ENCODE measurements at regions not wholly inside any gene's neighbourhood (a gene's known extent, or its start where the extent isn't known, plus 50 kb on each side); places are given as distances from the start of the nearest gene placed in this dataset.
"Not testable (repeated sequence)": the region's sequence is repeated elsewhere in the genome, so short reads cannot be mapped to it uniquely, and the experiment has no call there.

DNA sequence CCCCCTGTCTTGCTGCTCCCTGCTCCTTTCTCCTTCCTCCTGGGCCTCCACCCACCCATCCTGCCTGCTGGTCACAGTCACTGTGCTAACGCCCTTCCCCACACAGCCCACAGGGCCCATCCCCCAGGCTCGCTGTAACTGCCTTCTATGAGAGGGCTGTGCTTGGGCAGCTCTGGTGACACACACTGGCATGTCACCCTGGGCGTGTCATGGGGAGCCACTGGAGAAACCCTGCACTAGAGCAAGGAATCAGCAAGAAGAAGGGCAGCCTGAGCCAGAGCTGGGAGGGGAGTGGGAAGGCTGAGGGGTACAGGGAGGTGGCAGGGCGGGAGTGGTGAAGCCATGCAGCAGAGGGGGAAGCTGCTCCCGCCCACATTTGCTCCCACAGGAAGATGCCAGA, 128.4 kb upstream of the FOXD4L5 start:
- H3K36me3 ChIP-seq; H3K4me3 ChIP-seq; intact Hi-C loops (cut with DNase I); ATAC-seq; H3K9me3 ChIP-seq; H3K27ac ChIP-seq; H3K27me3 ChIP-seq; DNase-seq; H3K4me1 ChIP-seq; FAIRE-seq: not testable (repeated sequence)
- WGBS, 2 donors, result 38 to 44% methylated on average over 5 of the region's 5 CpGs

DNA sequence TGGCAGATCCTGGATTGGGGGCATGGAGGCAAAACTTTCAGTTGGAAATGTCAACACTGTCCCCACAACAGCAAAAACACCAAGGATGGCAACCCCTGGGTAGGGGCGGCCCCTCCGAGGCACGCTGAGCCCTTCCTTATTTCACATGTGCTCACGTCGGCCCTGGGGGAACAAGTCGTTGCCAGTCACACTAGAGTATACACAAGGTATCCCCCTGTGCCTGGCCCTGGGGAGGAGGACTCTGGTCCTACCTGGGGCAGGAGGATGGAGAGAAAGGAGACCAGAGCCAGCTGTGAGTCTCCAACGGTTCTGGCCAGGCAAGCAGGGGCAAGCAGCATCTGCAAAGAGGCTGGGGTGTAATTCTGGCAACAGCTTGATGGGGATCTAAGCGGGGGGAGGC, 126.9 kb upstream of the FOXD4L5 start:
- no peak overlapping the region for H3K4me3 ChIP-seq
- H3K9me3 ChIP-seq, result no peaks in the 10 kb centered on the region
- no peaks in the 10 kb centered on the region for H3K36me3 ChIP-seq
- 55 to 69% methylated on average over 8 of the region's 8 CpGs for WGBS, 2 donors
- intact Hi-C loops (cut with DNase I), result no loop called here
- H3K27ac ChIP-seq, result no peak overlapping the region
- no peak for DNase-seq
- no peaks in the 10 kb centered on the region for H3K27me3 ChIP-seq
- H3K4me1 ChIP-seq, result no peaks in the 10 kb centered on the region
- no peak for TF ChIP-seq CTCF (IDR thresholded peaks at IDR 0.05)
- FAIRE-seq, result no peak
- no peak for ATAC-seq

GRCh38 chr9:65411336-65411735, 126.3 kb upstream of the FOXD4L5 start:
- no peaks in the 10 kb centered on the region for H3K36me3 ChIP-seq
- no peaks in the 10 kb centered on the region for H3K27me3 ChIP-seq
- TF ChIP-seq CTCF (IDR thresholded peaks at IDR 0.05), result no peak
- no peaks in the 10 kb centered on the region for H3K4me1 ChIP-seq
- WGBS, 2 donors, result 62 to 78% methylated on average over 9 of the region's 9 CpGs
- ATAC-seq, result no peak
- H3K4me3 ChIP-seq, result no peak overlapping the region
- no peaks in the 10 kb centered on the region for H3K9me3 ChIP-seq
- DNase-seq, result no peak
- no peak overlapping the region for H3K27ac ChIP-seq
- FAIRE-seq, result no peak
- intact Hi-C loops (cut with DNase I), result no loop called here

- H3K4me1 ChIP-seq, result no peaks in the 10 kb centered on the region
- DNase-seq (no peak), ATAC-seq (no peak), FAIRE-seq (no peak)
- H3K27ac ChIP-seq, result no peak overlapping the region
- TF ChIP-seq CTCF (IDR thresholded peaks at IDR 0.05), result no peak
- intact Hi-C loops (cut with DNase I), result no loop called here
- no peaks in the 10 kb centered on the region for H3K27me3 ChIP-seq
- 51 to 56% methylated on average over 14 of the region's 14 CpGs for WGBS, 2 donors
- H3K36me3 ChIP-seq, result no peaks in the 10 kb centered on the region
- no peaks in the 10 kb centered on the region for H3K9me3 ChIP-seq
- H3K4me3 ChIP-seq, result no peak overlapping the region
Observed at GRCh38 chr9:65410926-65411325, 125.9 kb upstream of the FOXD4L5 start.

DNA sequence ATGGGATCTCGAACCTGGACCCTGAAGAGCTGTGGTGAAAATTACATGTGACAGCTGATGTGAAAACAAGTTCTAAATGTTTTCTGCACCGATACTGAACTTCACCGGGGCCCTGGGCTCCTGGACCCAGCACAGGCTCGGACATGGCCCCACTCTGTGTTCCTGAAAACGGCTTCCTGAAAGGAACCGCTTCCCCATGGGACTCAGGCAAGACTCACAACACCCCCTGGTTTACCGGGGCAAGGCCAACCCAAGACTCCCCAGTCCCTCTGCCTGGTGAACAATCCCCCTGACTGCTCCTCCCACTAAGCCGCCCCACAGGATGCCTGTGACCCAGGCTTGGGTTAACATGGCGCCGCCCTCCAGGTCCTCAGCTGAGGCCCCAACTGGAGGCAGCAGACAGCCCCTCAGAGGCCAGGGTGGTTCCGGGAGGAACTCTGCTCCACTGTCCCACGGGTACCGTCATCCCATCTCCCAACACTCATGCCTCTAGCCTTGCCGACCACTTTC, 124.5 kb upstream of the FOXD4L5 start:
- Histone ChIP-seq H3K36me3 (no peaks in the 10 kb centered on the region), H3K4me1 (no peaks in the 10 kb centered on the region), H3K9me3 (no peaks in the 10 kb centered on the region), H3K4me3 (no peak overlapping the region), H3K27me3 (no peaks in the 10 kb centered on the region), H3K27ac (no peak overlapping the region)
- intact Hi-C loops (cut with DNase I), result no loop called here
- 58 to 73% methylated on average over 14 of the region's 14 CpGs for WGBS, 2 donors
- DNase-seq (no peak), FAIRE-seq (no peak), ATAC-seq (no peak)
- TF ChIP-seq CTCF (IDR thresholded peaks at IDR 0.05), result no peak

DNA sequence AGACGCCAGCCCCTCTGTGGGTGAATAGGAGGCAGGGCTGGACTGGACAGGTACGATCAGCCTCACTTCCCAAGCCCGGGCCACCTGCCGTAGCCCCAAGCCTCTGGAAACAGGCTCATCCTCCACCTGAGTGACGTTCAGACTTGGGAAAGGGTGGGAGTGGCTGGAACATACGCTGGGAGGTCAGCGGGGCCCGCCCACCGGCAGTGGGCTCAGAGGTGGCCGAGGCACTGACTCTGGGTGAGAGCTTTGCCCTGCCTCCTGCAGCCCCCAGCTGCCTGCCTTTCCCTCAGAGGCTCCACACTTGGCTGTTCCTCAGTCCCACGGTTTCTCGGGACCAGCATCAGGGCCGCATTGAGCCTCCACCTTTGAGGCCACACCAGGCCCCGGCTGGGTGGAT, 123.8 kb upstream of the FOXD4L5 start:
- H3K9me3 ChIP-seq; DNase-seq; H3K36me3 ChIP-seq; ATAC-seq; H3K4me1 ChIP-seq; intact Hi-C loops (cut with DNase I); FAIRE-seq; H3K4me3 ChIP-seq; H3K27ac ChIP-seq; H3K27me3 ChIP-seq: not testable (repeated sequence)
- WGBS, 2 donors, result 57 to 86% methylated on average over 12 to 14 of the region's 14 CpGs

GRCh38 chr9:65406625-65407024, 121.6 kb upstream of the FOXD4L5 start:
- intact Hi-C loops (cut with DNase I); H3K9me3 ChIP-seq; ATAC-seq; H3K27me3 ChIP-seq; H3K36me3 ChIP-seq; H3K4me3 ChIP-seq; H3K4me1 ChIP-seq; DNase-seq; FAIRE-seq; H3K27ac ChIP-seq: not testable (repeated sequence)
- WGBS, 2 donors, result 63 to 79% methylated on average over 9 to 10 of the region's 10 CpGs

DNA sequence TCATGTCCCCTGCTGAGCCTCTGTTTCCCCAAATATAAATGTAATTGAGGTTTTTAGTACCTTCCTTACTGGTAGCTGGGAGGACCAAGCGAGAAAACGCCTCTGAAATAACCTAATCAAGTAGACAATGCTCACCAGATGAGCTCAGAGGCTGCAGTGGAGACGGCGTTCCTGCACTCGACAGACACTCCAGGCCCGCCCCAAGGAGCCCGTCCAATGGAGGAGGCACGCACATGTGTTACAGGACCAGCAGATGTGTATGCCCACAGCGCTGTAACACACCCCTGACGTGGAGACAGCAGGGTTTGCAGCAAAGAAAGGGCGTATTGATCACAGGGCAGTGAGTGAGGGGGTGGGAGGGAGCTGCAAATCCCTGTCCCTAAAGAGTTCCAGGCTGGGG, 120.8 kb upstream of the FOXD4L5 start:
- 43 to 61% methylated on average over 11 of the region's 11 CpGs for WGBS, 2 donors
- H3K27ac ChIP-seq; DNase-seq; FAIRE-seq; H3K36me3 ChIP-seq; H3K4me3 ChIP-seq; H3K27me3 ChIP-seq; ATAC-seq; intact Hi-C loops (cut with DNase I); H3K9me3 ChIP-seq; H3K4me1 ChIP-seq: not testable (repeated sequence)
